Ovary (tissue), 3 donors: ENCODE measurements at regions not wholly inside any gene's neighbourhood (a gene's known extent, or its start where the extent isn't known, plus 50 kb on each side); places are given as distances from the start of the nearest gene placed in this dataset.

Source experiments
- POLR2A ChIP-seq: fragments of 450-650 bp; IDR thresholded peaks from one replicate; pipeline ENCODE4 v1.6.1; 2017; ENCODE audit warnings: antibody characterized with exemption, mild to moderate bottlenecking, moderate library complexity
- TF ChIP-seq, protein P1 (sequence below), 3 donors: fragments of 450-650 bp in 2 of 3; fragments of 200-600 bp in 1 of 3; IDR thresholded peaks; one replicate each; pipeline versions ENCODE4 v1.5.1 to v1.8.0; 2016 to 2022; ENCODE audit warnings: antibody characterized with exemption in 3 of 3, mild to moderate bottlenecking in 1 of 3
- donor health status: DM: no; HTN: no; CAD: no.

DNA sequence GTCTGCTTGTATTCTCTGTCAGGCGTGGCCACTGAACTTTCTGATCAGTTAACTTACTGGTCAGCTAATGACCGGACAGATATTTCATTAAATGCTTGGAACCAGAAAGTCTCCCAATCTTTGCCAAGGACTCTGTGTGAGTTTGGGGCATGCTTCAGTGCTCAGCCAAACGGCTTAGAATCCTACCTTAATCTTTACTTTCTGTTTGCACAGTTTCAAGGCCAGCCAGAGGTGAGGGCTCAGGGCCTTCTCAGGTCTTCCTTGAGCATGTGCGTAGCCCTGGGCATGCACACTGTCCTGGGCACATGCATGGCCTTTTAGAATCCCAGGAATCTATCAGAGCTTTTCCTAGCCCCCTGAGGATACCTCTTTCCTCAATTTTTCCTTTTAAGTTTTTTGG is 230.1 kb downstream of the RAB11FIP4 start:
- TF ChIP-seq, protein P1, sequence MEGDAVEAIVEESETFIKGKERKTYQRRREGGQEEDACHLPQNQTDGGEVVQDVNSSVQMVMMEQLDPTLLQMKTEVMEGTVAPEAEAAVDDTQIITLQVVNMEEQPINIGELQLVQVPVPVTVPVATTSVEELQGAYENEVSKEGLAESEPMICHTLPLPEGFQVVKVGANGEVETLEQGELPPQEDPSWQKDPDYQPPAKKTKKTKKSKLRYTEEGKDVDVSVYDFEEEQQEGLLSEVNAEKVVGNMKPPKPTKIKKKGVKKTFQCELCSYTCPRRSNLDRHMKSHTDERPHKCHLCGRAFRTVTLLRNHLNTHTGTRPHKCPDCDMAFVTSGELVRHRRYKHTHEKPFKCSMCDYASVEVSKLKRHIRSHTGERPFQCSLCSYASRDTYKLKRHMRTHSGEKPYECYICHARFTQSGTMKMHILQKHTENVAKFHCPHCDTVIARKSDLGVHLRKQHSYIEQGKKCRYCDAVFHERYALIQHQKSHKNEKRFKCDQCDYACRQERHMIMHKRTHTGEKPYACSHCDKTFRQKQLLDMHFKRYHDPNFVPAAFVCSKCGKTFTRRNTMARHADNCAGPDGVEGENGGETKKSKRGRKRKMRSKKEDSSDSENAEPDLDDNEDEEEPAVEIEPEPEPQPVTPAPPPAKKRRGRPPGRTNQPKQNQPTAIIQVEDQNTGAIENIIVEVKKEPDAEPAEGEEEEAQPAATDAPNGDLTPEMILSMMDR (IDR thresholded peaks at IDR 0.05): no peak
- TF ChIP-seq POLR2A: no peak
